D721Med (cell line): ENCODE measurements at regions not wholly inside any gene's neighbourhood (a gene's known extent, or its start where the extent isn't known, plus 50 kb on each side); places are given as distances from the start of the nearest gene placed in this dataset.
"Not testable (repeated sequence)": the region's sequence is repeated elsewhere in the genome, so short reads cannot be mapped to it uniquely, and the experiment has no call there.

Experiments
- DNase-seq: peaks from one replicate; pipeline ENCODE4 v3.0.0; 2011; ENCODE audit warnings: low spot score; ENCODE audit not compliant: insufficient read length
- FAIRE-seq: peaks from 2 replicates; lab custom pipeline; 2011; peaks lifted over from hg19 to GRCh38; lab: Jason Lieb, UNC
- CTCF ChIP-seq: IDR thresholded peaks from 2 replicates; pipeline ENCODE4 v1.5.1; 2012; ENCODE audit warnings: mild to moderate bottlenecking, control low read depth; ENCODE audit not compliant: insufficient read depth; ENCODE audit errors: missing control alignments

- TF ChIP-seq CTCF, result no peak
- no peak for FAIRE-seq
- DNase-seq, result no peak
Observed at GRCh38 chr18:73679941-73680712, 467.5 kb downstream of the FBXO15 start.

- FAIRE-seq (no peak), DNase-seq (no peak)
- no peak for TF ChIP-seq CTCF
Observed at GRCh38 chr18:73677450-73677849, 470.2 kb downstream of the FBXO15 start.

- FAIRE-seq (peak; percentile 95), DNase-seq (no peak)
- no peak for TF ChIP-seq CTCF
Observed at GRCh38 chr18:73674125-73674865, 473.3 kb downstream of the FBXO15 start.

GRCh38 chr18:73671480-73671879 is 476.2 kb downstream of the FBXO15 start:
- DNase-seq, FAIRE-seq: not testable (repeated sequence)

GRCh38 chr18:73670524-73670923 is 477.1 kb downstream of the FBXO15 start:
- FAIRE-seq (no peak), DNase-seq (no peak)
- no peak for TF ChIP-seq CTCF

GRCh38 chr18:73670039-73670438 is 477.6 kb downstream of the FBXO15 start:
- DNase-seq, result no peak
- no peak for FAIRE-seq
- no peak for TF ChIP-seq CTCF

- DNase-seq, result no peak
- no peak for FAIRE-seq
- TF ChIP-seq CTCF, result no peak
Observed at GRCh38 chr18:73669297-73669696, 478.3 kb downstream of the FBXO15 start.
